Amniotic stem cell (primary cell): ENCODE measurements at regions not wholly inside any gene's neighbourhood (a gene's known extent, or its start where the extent isn't known, plus 50 kb on each side); places are given as distances from the start of the nearest gene placed in this dataset.
"Not testable (repeated sequence)": the region's sequence is repeated elsewhere in the genome, so short reads cannot be mapped to it uniquely, and the experiment has no call there.

Experiments
- DNase-seq: peaks from one replicate; lab custom pipeline; 2025; lab: John Stamatoyannopoulos, UW

DNA sequence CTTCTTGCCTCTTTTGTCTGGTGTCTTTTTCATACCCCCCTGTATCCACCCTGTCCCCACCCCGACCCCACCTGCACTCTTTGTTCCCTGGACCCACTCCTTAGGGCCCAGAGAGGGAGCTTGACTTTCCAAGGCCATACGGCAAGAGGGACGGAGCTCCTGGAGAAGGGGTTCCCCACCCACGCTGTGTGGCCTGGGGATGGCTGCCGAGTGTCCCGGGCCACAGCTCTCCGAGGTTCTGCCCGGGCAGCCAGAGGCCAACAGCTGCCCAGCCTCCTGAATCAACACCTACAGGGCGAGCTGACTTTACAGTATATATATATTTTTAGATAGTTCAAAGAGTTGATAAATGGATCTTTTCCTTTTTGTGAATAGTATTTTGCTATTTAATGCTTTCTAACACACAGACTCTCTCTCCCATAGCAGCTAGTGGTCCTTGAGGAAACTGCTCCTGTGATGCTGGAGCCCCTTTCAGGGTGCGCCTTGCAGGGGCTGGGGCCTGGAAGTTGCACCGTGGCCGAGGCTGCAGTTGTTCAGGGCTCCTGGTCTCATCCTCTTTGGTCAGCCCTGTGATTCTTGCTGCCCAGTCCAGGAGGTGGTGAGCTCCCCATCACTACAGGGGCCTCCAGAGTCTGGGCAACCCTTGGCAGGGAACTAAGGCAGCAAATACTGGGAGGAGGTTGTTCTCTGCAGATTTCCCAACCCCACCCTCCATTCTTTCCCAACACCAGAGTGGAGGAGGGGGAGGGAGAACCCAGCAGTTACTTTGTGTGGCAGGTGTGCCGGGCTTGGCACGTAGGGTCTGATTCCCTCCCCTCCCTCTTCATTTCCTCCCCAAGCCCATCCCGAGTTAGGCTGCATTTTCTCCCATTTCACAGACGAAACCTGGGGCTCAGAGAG is 321.6 kb downstream of the PTPRU start:
- DNase-seq: no peak

- DNase-seq: no peak
Observed at GRCh38 chr1:29557066-29557465, 320.7 kb downstream of the PTPRU start.

GRCh38 chr1:29556657-29557056 is 320.3 kb downstream of the PTPRU start:
- DNase-seq: no peak

GRCh38 chr1:29555043-29555620 is 318.8 kb downstream of the PTPRU start:
- no peak for DNase-seq

DNA sequence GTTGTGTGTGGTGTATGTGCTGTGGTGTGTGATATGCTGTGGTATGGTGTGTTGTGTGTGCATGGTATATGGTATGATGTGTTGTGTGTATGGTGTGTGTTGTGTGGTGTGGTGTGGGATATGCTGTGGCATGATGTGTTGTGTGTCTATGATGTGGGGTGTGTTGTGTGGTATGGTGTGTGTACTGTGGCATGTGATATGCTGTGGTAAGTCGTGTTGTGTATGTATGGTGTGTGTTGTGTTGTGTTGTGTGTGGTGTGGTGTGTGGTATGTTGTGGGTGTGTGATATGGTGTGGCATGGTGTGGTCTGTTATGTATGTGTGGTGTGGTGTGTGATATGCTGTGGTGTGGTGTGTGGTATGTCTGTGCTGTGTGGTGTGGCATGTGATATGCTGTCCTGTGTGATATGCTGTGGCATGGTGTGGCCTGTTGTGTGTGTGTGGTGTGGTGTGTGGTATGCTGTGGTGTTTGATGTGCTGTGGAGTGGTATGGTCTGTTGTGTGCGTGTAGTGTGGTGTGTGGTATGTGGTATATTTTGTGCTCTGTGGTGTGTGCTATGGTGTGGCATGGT is 318.0 kb downstream of the PTPRU start:
- DNase-seq: no peak

DNA sequence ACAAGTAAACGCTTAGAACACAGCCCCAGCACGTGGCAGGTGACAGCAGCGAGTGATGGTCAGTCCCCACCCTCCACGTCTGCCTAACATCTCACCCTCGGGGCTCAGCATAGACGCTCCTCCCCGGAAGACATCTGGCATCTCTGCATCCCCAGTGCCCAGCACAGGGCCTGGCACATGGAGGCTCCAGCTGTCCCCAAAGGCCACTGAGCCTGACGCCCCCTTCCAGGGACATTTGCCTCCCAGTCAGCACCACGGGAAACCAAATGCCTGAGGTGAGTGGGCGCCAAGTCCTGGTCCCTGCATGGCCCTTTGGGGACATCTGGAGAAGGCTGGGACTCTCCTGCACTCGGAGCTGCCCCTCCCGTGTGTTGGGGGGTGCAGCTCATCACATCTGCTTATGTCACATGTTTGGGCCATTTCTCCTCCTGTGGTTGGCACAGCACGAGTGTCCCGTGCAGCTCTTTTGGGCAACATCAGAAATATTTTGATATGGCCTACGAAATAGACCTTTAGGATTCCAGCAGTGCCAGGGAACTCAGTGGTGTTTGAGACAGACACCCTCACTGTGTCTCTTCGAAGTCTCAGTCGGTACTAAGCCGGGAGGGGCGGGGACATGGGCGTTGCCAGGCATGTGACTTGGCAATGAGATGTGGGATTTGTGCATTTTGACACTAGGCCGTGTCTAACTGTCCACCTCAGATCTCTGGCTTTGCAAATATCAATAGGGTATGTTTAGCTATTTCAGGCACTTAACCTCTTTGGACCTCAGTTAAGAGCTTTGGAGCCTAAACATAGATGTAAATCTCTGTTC is 315.0 kb downstream of the PTPRU start:
- no peak for DNase-seq

DNA sequence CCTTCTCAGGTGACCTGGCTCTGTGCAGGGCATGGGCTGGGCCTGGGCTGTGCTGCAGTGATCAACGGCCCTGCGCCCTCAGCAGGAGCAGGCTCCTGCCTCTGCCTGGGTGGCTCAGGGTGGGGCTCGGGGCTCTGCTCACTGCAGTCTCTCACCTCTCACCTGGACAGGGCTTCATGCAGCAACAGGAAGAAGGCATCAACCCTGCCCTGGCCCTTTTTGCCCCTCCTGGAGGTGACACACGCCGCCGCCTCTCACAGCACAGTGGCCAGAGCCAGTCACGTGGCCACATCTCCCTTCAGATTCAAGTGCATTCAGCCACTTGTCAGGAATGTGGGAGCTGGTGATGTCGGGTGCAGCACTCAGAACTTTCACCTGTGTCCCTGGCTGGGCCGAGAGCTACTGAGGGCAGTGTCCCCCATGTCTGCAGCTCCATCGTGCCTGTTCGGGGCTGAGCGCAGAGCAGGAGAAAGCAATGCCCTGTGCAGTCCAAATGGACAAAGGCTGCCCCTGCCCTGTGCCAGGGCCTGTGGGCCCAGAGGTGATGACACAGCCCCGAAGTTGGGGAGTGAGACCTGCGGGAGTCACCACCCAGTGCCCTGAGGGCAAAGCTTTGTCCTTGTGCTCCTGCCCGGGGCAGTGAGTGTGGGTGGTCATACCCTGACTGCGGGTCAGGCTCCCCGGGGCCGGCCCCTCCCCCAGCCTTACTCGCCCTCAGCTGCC is 314.0 kb downstream of the PTPRU start:
- no peak for DNase-seq

- not testable (repeated sequence) for DNase-seq
Observed at GRCh38 chr1:29549728-29550118, 313.4 kb downstream of the PTPRU start.

GRCh38 chr1:29549001-29549400 is 312.7 kb downstream of the PTPRU start:
- DNase-seq: no peak

DNA sequence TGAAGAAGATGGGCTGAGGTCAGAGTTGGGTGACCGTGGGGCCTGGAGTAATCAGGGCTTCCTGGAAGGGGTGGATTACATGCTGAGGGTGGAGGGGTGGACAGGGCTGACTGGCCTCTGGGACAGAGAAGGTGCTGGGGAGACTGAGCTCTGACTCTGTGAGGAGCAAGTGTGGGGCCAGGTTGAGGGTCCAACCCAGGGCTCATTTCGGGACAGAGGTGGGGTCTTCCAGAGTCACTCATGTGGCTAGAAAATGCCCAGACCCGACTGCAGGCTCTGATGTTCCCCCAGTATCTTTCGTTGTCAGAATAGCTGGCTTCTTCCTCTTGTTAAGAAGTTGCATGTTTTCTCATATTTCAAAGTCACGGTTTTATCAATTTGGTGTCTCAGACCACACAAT is 311.8 kb downstream of the PTPRU start:
- no peak for DNase-seq

GRCh38 chr1:29547300-29547699 is 311.0 kb downstream of the PTPRU start:
- DNase-seq: no peak

- no peak for DNase-seq
Observed at GRCh38 chr1:29546496-29546895, 310.2 kb downstream of the PTPRU start.

GRCh38 chr1:29544406-29544805 is 308.1 kb downstream of the PTPRU start:
- no peak for DNase-seq

- no peak for DNase-seq
Observed at GRCh38 chr1:29543586-29543985, 307.3 kb downstream of the PTPRU start.

GRCh38 chr1:29542548-29542947 is 306.2 kb downstream of the PTPRU start:
- DNase-seq: no peak

DNA sequence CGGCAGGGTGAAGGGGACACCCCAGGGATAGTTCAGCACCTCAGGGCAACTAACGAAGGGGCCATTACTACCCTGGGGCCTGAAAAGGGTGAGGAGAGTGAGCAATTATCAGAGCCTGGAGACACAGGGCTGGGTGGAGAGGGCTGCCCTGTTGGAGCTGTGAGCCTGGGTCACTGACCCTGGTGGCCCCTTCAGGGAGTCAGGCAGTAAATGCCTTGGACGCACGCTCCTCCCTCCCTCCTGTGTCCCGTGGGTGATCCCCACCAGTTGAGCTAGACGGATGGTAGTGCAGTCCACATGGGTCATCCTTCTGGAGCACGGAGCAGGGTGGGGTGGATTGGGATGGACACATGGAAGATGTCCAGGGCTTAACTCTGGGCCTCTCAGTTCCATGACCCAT is 305.3 kb downstream of the PTPRU start:
- no peak for DNase-seq

- DNase-seq: no peak
Observed at GRCh38 chr1:29540801-29541357, 304.6 kb downstream of the PTPRU start.

- DNase-seq: no peak
Observed at GRCh38 chr1:29539971-29540370, 303.6 kb downstream of the PTPRU start.

GRCh38 chr1:29538586-29538985 is 302.3 kb downstream of the PTPRU start:
- DNase-seq: no peak

DNA sequence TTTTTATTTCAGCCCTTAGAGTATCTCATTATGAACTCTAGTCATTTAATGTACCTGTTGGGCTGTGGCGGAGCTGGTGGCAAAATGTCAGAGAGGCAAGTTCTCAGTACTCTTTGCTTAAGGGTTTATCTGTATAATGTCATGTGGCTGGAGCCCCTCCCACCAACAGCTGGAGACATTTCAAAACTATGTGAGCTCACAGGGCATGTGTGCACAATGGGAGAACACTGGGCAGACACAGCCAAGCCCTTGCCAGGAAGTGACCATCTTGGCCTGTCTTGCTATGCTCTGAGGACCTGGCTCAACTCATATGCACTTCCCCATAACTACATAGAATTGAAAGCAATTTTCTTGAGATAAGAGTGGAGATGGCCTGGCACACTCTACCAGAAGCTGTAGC is 296.4 kb downstream of the PTPRU start:
- DNase-seq: no peak

- DNase-seq: no peak
Observed at GRCh38 chr1:29532285-29532684, 296.0 kb downstream of the PTPRU start.
